Stimulated activated CD4-positive, alpha-beta T cell treated with anti-CD3 and anti-CD28 coated beads, Interleukin-4, amount 100 ng/mL, for 48 hours (primary cell): ENCODE measurements at regions not wholly inside any gene's neighbourhood (a gene's known extent, or its start where the extent isn't known, plus 50 kb on each side); places are given as distances from the start of the nearest gene placed in this dataset.
"Not testable (repeated sequence)": the region's sequence is repeated elsewhere in the genome, so short reads cannot be mapped to it uniquely, and the experiment has no call there.

Source experiments
- DNase-seq, 2 donors: peaks; one replicate each; pipeline ENCODE4 v3.0.0-alpha.2; 2020; ENCODE audit warnings: low read depth in 2 of 2

DNA sequence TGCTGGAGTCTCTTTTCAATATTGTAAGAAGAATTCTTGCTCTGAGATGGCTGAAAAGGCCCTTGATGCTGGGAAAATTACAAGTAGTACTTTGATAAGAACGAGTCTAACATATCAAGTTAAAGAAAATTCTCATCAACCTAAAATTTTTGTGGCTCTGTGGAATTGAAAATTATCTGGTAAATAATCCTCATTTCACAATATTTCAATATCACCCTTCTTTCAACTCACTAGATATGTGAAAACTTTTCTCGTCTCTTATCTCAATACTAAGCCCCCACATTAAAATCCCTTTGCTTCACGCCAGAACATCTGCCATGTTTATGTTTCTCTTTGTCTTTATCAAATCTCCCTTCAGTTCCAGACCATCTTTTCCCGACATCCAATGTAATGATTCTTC is 448.8 kb downstream of the ZNF516 start:
- DNase-seq = no peak

GRCh38 chr18:76042511-76042910 is 452.5 kb downstream of the ZNF516 start:
- DNase-seq = no peak

- no peak for DNase-seq
Observed at GRCh38 chr18:76018210-76018609, 476.8 kb downstream of the ZNF516 start.

DNA sequence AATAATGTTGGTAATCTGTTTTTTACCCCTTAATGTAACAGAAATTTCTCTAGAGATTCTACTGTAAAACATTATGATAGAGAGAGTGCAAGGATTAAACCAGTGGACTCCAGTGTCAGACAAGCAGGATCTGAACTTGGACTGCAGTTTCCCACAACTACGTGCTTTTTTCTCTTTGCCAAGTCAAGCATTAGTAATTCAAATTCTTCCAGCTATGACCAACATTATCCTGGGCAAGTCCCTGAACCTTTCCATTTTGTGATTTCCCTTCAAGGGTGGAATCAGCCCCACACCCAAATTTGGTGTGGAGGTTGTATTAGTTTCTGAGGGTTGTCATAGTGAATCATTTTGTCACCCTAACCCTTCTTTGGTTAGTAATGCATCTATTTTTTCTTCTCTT is 482.0 kb downstream of the ZNF516 start:
- no peak for DNase-seq

- no peak for DNase-seq
Observed at GRCh38 chr18:76005632-76006208, 489.3 kb downstream of the ZNF516 start.

DNA sequence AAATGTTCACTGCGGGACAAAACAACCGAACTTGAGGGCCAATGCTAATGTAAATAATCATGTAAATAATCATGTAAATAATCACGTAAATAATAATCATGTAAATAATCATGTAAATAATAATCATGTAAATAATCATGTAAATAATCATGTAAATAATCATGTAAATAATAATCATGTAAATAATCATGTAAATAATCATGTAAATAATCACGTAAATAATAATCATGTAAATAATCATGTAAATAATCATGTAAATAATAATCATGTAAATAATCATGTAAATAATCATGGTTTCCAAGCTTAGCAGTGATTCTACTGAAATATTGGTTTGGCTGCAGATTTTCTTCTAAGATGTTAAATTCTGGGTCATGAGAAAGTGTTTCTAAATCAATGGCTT is 507.1 kb downstream of the ZNF516 start:
- DNase-seq = not testable (repeated sequence)

DNA sequence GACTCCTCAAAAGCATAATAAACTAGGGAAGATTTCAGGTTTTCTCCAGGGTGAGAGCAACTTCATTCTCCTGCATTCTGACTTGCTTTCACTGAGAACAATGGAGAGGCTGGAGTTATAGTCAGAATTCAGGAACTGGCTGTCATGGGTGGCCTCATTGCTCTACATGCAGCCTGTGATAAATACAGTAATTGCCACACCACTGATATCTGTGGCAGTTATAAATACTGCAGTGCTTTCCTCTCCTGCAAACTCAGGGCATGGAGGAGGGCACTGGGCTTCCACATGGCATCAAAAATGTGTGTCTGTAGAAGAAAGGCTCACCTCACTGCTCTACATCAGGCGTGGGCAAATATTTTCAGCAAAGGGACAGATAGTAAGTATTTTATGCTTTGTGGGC is 510.2 kb downstream of the ZNF516 start:
- no peak for DNase-seq

- no peak for DNase-seq
Observed at GRCh38 chr18:75981102-75981501, 513.9 kb downstream of the ZNF516 start.

DNA sequence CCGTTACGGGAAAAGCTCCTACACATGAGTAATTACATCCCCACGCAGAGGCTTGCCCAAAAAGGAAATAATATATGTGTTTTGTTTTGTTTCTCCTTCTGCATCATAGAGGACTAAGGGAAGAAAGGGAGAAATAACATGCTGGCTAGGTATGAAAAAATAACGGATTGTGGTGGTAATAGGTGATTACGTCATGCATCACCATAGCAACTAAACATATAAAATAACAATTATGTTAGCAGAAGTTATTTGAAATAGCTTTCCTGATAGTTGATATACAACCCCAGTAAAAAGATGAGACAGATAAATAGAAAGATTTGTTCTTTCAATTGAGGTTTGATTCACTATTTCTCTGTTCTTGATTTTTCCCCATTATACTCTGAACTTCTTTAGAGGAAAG is 518.0 kb downstream of the ZNF516 start:
- no peak for DNase-seq

DNA sequence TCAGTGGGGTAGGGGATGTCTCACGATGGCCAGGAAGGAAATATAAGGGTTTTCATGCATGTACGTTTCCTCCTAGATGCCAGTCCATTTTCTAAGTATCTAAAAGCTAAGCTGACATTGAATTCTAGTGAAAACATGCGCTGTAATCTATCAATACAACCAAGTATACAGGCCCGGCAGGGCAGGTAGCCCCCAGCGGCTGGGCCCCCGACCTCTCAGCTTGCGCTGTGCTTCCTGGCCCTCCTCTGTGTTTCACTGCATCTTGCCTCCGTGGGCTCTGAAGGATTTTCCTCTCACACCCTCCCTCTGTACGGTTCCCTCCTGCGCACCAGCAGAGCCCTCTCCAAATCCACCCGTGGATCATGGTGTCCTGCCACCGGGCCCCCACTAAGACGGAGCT is 524.8 kb downstream of the ZNF516 start:
- DNase-seq = no peak

GRCh38 chr18:75966431-75966830 is 528.6 kb downstream of the ZNF516 start:
- no peak for DNase-seq

GRCh38 chr18:75962036-75962572 is 532.9 kb downstream of the ZNF516 start:
- DNase-seq = no peak

- DNase-seq = not testable (repeated sequence)
Observed at GRCh38 chr18:75960356-75960755, 532.9 kb upstream of the SMIM21 start.

DNA sequence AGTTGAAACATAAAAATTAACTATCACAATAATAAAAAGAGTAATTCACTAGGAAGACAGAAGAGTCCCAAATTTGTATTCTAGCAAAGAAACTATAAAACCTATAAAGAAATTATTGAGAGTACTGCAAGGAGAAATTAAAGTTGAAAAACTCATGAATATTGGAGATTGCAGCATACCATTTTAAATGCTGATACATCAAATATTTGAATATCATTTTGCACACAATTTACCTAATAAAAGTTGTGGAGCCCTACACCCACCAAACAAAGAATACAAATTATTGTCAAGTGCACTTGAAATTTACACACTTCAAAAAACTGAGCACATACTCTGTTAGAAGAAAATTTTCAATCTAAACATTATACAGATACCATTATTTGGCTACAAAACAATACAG is 531.6 kb upstream of the SMIM21 start:
- DNase-seq = no peak

GRCh38 chr18:75958683-75959082 is 531.2 kb upstream of the SMIM21 start:
- no peak for DNase-seq

- DNase-seq = no peak
Observed at GRCh38 chr18:75945265-75945933, 517.9 kb upstream of the SMIM21 start.

- no peak for DNase-seq
Observed at GRCh38 chr18:75937306-75937705, 509.8 kb upstream of the SMIM21 start.

- no peak for DNase-seq
Observed at GRCh38 chr18:75936862-75937261, 509.4 kb upstream of the SMIM21 start.

GRCh38 chr18:75931079-75931478 is 503.6 kb upstream of the SMIM21 start:
- no peak for DNase-seq

DNA sequence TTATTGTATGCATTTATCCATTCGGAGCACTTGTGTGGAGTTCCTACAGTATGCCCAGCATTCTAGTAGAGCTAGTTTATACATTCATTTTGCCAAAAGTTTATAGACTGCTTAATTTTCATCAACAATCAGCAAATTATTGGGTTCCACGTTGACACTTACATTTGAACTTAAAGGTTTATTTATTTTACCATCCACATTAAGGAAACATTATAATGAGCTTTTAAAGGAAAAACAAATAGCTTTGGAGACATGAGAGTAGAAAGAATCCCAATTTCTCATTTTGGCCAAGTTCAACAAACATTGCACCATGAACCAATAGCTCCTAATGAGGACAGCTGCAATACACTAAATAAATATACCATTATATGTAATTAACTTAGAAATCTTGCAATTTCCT is 501.2 kb upstream of the SMIM21 start:
- DNase-seq = no peak

DNA sequence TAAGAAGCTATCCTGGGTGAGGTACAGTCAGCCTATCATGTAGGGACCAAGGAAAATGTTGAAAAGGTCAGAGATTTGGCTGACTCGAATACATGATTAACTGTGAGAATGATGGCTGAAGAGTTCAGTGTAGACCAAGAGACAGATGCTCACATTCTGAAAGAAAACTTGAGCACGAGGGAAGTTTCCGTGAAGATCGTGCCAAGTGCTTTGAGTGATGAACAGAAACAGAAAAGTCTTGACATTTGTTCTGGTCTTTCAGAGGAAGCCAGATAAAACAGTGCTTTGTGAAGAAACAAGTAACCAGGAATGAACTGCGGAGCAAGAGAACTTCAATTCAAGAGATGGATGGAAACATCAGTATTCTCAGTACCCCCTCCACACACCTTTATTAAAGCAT is 500.3 kb upstream of the SMIM21 start:
- no peak for DNase-seq

DNA sequence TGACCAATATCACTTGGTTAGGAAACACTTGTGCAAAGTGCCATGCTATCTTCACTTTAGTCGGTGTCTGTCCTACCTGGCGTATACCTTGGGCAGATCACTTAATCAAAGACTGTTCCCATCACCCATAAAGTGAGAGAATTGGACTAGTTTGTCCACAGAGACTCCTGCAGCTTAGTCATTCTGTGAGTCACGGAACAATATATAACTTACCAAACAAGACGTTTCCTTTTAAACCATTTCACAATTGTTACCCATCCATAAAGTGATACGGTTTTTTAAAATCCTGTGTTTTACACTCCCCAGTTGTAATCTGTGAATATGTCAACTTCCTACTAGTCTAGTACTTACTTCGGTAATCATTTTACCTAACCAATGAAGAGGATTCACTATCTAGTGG is 499.3 kb upstream of the SMIM21 start:
- DNase-seq = no peak

DNA sequence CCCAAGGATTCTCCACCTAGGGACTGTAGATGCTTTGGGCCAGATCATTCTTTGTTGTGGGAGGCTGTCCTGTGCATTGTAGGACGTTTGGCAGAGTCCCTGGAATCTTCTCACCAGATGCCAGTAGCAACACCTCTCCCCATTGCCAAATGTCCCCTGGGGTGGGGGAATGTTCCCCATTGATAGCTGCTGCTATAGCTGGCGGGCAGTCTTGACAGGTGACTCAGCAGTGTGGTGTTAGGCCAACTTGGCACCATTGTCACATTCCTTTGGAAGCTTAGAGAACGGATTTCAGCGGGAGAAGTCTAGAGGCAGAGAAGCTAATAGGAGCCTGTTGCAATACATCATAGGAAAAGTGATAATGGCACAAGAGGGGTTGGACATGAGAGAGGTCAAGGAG is 495.7 kb upstream of the SMIM21 start:
- DNase-seq = no peak

- DNase-seq = no peak
Observed at GRCh38 chr18:75916624-75916982, 489.1 kb upstream of the SMIM21 start.
